Thymus (tissue), 11 donors: ENCODE measurements at regions not wholly inside any gene's neighbourhood (a gene's known extent, or its start where the extent isn't known, plus 50 kb on each side); places are given as distances from the start of the nearest gene placed in this dataset.

Experiments
- DNase-seq, 9 donors: peaks; one replicate each; pipeline ENCODE4 v3.0.0-alpha.2; 2013; ENCODE audit warnings: low spot score in 9 of 9, low read depth in 6 of 9, missing footprints in 1 of 9
- H3K27ac ChIP-seq, 2 donors: one replicate each; pipeline ENCODE4 v1.5.1; 2013; ENCODE audit warnings: control low read depth in 1 of 2, low read depth in 1 of 2, low read length in 1 of 2, mild to moderate bottlenecking in 1 of 2, moderate library complexity in 1 of 2
- H3K27me3 ChIP-seq, 2 donors: one replicate each; pipeline ENCODE4 v1.5.1; 2013; ENCODE audit warnings: low read length in 1 of 2; ENCODE audit not compliant: control insufficient read depth in 2 of 2, insufficient read depth in 1 of 2
- H3K36me3 ChIP-seq, 2 donors: one replicate each; pipeline ENCODE4 v1.5.1; 2013; ENCODE audit warnings: low read length in 1 of 2, mild to moderate bottlenecking in 1 of 2, moderate library complexity in 1 of 2; ENCODE audit not compliant: control insufficient read depth in 2 of 2, insufficient read depth in 2 of 2
- H3K4me1 ChIP-seq, 2 donors: one replicate each; pipeline ENCODE4 v1.5.1; 2013; ENCODE audit warnings: low read length in 2 of 2; ENCODE audit not compliant: control insufficient read depth in 2 of 2, insufficient read depth in 2 of 2
- H3K4me3 ChIP-seq, 2 donors: one replicate each; pipeline ENCODE4 v1.5.1; 2013; ENCODE audit warnings: low read length in 2 of 2, control low read depth in 1 of 2, mild to moderate bottlenecking in 1 of 2
- H3K9me3 ChIP-seq, 2 donors: one replicate each; pipeline ENCODE4 v1.5.1; 2013; ENCODE audit warnings: low read length in 1 of 2, mild to moderate bottlenecking in 1 of 2; ENCODE audit not compliant: control insufficient read depth in 2 of 2, insufficient read depth in 1 of 2
- WGBS: extraction: QIAGEN DNeasy Blood & Tissue Kit; methylation state at CpG from one replicate; pipeline ENCODE4 v1.1.7; 2013; 5-methylcytosine and 5-hydroxymethylcytosine counted together
- donor health status: healthy.

DNA sequence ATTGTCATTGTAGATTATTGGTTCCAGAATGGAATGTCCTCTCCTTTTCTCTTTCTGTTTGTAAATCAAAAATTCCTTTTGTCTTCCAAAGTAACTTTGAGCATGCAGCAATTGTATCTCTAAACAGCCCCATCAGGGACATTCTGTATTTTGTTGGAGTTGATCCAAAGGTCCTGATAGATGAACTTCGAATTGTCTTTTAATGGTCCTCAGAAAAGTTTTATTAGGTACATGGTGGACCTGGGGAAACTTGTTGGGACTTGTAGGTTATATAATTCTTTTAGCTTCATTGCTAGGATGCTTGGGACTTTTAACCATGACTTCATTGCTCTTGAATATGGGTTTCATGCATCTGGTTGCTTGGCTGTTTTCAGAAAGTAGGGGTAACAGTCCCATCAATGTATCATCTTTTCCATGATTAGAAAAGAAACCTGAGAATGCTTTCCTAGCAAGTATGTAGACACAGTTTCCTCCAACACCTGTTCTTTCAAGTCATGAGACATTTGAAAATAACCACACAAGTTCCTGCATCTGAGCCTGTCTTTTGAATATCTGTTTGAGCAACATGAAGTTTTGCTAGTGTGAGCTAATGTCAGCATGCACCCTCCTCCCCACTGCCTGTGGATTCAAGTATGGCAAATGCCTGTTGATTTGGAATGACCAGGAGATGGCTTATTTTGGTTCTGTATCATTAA lies 413.1 kb downstream of the KCNRG start:
- no peaks in the 10 kb centered on the region for H3K36me3 ChIP-seq
- 89% methylated on average over 1 of the region's 1 CpG for WGBS
- H3K27me3 ChIP-seq: no peaks in the 10 kb centered on the region
- peaks cover 17 to 36% of the 10 kb centered on the region in 2 donors for H3K4me1 ChIP-seq
- H3K4me3 ChIP-seq: no peak overlapping the region
- H3K27ac ChIP-seq: peak overlapping the region; percentile 52 to 86
- DNase-seq: peak; percentile 34 to 87 (median 65)
- peaks cover 0 to 2% of the 10 kb centered on the region in 2 donors for H3K9me3 ChIP-seq

DNA sequence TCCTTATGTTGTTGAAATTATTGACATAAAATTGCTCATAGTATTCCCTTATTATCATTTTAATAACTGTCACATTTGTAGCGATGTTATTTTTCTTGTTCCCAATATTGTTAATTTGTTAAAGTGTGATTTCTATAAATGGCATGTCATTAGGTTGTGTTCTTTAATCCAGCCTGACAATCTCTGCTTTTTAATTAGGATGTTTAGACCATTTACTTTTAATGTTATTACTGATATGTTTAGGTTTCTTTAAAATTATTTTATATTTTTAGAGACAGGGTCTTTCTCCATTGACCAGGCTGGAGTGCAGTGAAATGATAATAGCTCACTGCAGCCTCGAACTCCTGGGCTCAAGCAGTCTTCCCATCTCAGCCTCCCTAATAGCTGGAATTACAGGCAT lies 408.5 kb downstream of the DLEU7 start:
- H3K4me3 ChIP-seq: no peak overlapping the region
- no peaks in the 10 kb centered on the region for H3K4me1 ChIP-seq
- 97% methylated on average over 2 of the region's 2 CpGs for WGBS
- H3K36me3 ChIP-seq: no peaks in the 10 kb centered on the region
- no peak for DNase-seq
- H3K9me3 ChIP-seq: no peaks in the 10 kb centered on the region
- H3K27ac ChIP-seq: no peak overlapping the region
- no peaks in the 10 kb centered on the region for H3K27me3 ChIP-seq

DNA sequence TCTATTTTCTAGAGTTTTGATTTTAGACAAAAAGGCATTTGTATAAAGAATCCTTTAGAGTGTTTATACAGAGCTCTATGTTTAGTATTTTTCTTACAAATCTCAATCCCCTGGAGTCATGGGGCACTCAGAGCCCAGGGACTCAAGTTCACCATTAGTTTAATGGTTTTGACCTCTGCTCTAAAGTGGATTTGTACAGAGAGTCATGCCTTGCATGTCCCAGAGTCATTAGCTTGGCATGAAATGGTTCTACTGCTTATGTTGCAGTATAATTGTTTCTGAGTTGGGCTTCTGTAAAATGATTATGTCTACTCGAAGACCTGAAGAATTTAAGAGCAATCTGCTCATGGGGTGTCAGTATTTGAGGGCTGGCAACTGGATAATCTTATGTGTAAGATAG lies 406.2 kb downstream of the DLEU7 start:
- WGBS: 96% methylated on average over 1 of the region's 1 CpG
- no peak for DNase-seq
- no peak overlapping the region for H3K4me3 ChIP-seq
- H3K27ac ChIP-seq: no peak overlapping the region
- no peaks in the 10 kb centered on the region for H3K36me3 ChIP-seq
- no peaks in the 10 kb centered on the region for H3K9me3 ChIP-seq
- no peaks in the 10 kb centered on the region for H3K27me3 ChIP-seq
- H3K4me1 ChIP-seq: no peaks in the 10 kb centered on the region

GRCh38 chr13:50438351-50438750 lies 405.1 kb downstream of the DLEU7 start:
- WGBS: 100% methylated on average over 1 of the region's 1 CpG
- H3K4me3 ChIP-seq: no peak overlapping the region
- no peak for DNase-seq

GRCh38 chr13:50441130-50441529 lies 402.4 kb downstream of the DLEU7 start:
- Histone ChIP-seq H3K27ac (no peak overlapping the region), H3K4me1 (no peaks in the 10 kb centered on the region), H3K4me3 (no peak overlapping the region), H3K36me3 (no peaks in the 10 kb centered on the region), H3K27me3 (no peaks in the 10 kb centered on the region), H3K9me3 (no peaks in the 10 kb centered on the region)
- DNase-seq: no peak
- 97% methylated on average over 1 of the region's 1 CpG for WGBS

More at GRCh38 chr13:50438351-50438750, 405.1 kb downstream of the DLEU7 start:
- H3K27ac ChIP-seq: no peak overlapping the region
- no peaks in the 10 kb centered on the region for H3K4me1 ChIP-seq
- no peaks in the 10 kb centered on the region for H3K27me3 ChIP-seq
- no peaks in the 10 kb centered on the region for H3K36me3 ChIP-seq
- H3K9me3 ChIP-seq: no peaks in the 10 kb centered on the region

- Histone ChIP-seq H3K4me3 (no peak overlapping the region), H3K9me3 (no peaks in the 10 kb centered on the region), H3K36me3 (no peaks in the 10 kb centered on the region), H3K4me1 (no peaks in the 10 kb centered on the region), H3K27ac (no peak overlapping the region), H3K27me3 (no peaks in the 10 kb centered on the region)
- WGBS: 83% methylated on average over 5 of the region's 5 CpGs
- DNase-seq: no peak
These were observed 398.8 kb downstream of the DLEU7 start for GRCh38 chr13:50444726-50445125.

- Histone ChIP-seq H3K4me3 (no peak overlapping the region), H3K27ac (no peak overlapping the region), H3K36me3 (no peaks in the 10 kb centered on the region), H3K4me1 (no peaks in the 10 kb centered on the region), H3K9me3 (no peaks in the 10 kb centered on the region), H3K27me3 (no peaks in the 10 kb centered on the region)
- WGBS: 95% methylated on average over 1 of the region's 1 CpG
- no peak for DNase-seq
These were observed 396.9 kb downstream of the DLEU7 start for GRCh38 chr13:50446611-50447010.

- DNase-seq: no peak
- H3K27me3 ChIP-seq: no peaks in the 10 kb centered on the region
- H3K27ac ChIP-seq: no peak overlapping the region
- H3K4me3 ChIP-seq: no peak overlapping the region
- H3K9me3 ChIP-seq: no peaks in the 10 kb centered on the region
- no peaks in the 10 kb centered on the region for H3K4me1 ChIP-seq
- H3K36me3 ChIP-seq: no peaks in the 10 kb centered on the region
- 75% methylated on average over 1 of the region's 1 CpG for WGBS
These were observed 394.9 kb downstream of the DLEU7 start for GRCh38 chr13:50448535-50448998.

GRCh38 chr13:50449465-50449864 lies 394.0 kb downstream of the DLEU7 start:
- Histone ChIP-seq H3K27me3 (no peaks in the 10 kb centered on the region), H3K4me3 (no peak overlapping the region), H3K27ac (no peak overlapping the region), H3K36me3 (no peaks in the 10 kb centered on the region), H3K4me1 (no peaks in the 10 kb centered on the region), H3K9me3 (no peaks in the 10 kb centered on the region)
- no peak for DNase-seq
- WGBS: 98% methylated on average over 2 of the region's 2 CpGs
